IMR-90 (cell line): ENCODE measurements at regions not wholly inside any gene's neighbourhood (a gene's known extent, or its start where the extent isn't known, plus 50 kb on each side); places are given as distances from the start of the nearest gene placed in this dataset.

Source experiments
- ATAC-seq: fragments of 200-7000 bp; cut with Tn5 transposase; 2 replicates; pipeline ENCODE4 v1.9.1; 2020; ENCODE audit warnings: low read depth, mild to moderate bottlenecking, moderate library complexity
- BruUV-seq: library from RNA; stranded (reverse); fragments of 400-500 nt; replicated peaks from 2 replicates; lab custom pipeline; 2021; lab: Mats Ljungman, UMichigan
- CTCF ChIA-PET: fragments of 300-600 bp; formaldehyde crosslinking; extraction: SDS; loops from one replicate; lab custom pipeline; 2021; ENCODE audit warnings: antibody characterized with exemption; lab: Yijun Ruan, JAX
- POLR2A ChIA-PET: fragments of 300-600 bp; sonication (Branson Sonifier 250); formaldehyde crosslinking; loops from one replicate; lab custom pipeline; 2022; ENCODE audit warnings: antibody characterized with exemption; ENCODE audit not compliant: unreplicated experiment; lab: Charles Lee
- DNase-seq: peaks from one replicate; pipeline ENCODE4 v3.0.0; 2013
- H2AFZ ChIP-seq: replicated peaks from 2 replicates; pipeline ENCODE3; 2013; ENCODE audit warnings: low read length, mild to moderate bottlenecking; ENCODE audit not compliant: poor library complexity
- H2AK5ac ChIP-seq: 2 replicates; pipeline ENCODE4 v1.6.1; 2013; ENCODE audit warnings: low read depth, low read length, inconsistent platforms
- H2AK9ac ChIP-seq: replicated peaks from 2 replicates; pipeline ENCODE3; 2013; ENCODE audit warnings: mild to moderate bottlenecking, low read depth, low read length, moderate library complexity; ENCODE audit not compliant: poor library complexity
- H2BK120ac ChIP-seq: 2 replicates; pipeline ENCODE4 v1.6.1; 2013; ENCODE audit warnings: low read depth, low read length, inconsistent platforms
- H2BK15ac ChIP-seq: 3 replicates; pipeline ENCODE4 v1.6.1; 2013; ENCODE audit warnings: low read depth, low read length, inconsistent platforms
- H2BK20ac ChIP-seq: 2 replicates; pipeline ENCODE4 v1.6.1; 2013; ENCODE audit warnings: low read depth, mild to moderate bottlenecking, inconsistent platforms, low read length, moderate library complexity
- H2BK5ac ChIP-seq: 2 replicates; pipeline ENCODE4 v1.6.1; 2013; ENCODE audit warnings: mild to moderate bottlenecking, low read depth, low read length, inconsistent platforms; ENCODE audit not compliant: poor library complexity, severe bottlenecking
- H3K14ac ChIP-seq: replicated peaks from 2 replicates; pipeline ENCODE4 v1.6.1; 2013; ENCODE audit warnings: low read depth, low read length, inconsistent platforms
- H3K18ac ChIP-seq: 2 replicates; pipeline ENCODE4 v1.6.1; 2013; ENCODE audit warnings: low read depth, low read length, control low read depth
- H3K23ac ChIP-seq: 2 replicates; pipeline ENCODE4 v1.6.1; 2013; ENCODE audit warnings: low read depth, low read length, inconsistent platforms
- H3K27ac ChIP-seq: 2 replicates; pipeline ENCODE4 v1.5.1; 2013; ENCODE audit warnings: mild to moderate bottlenecking, control low read depth, low read length; ENCODE audit not compliant: insufficient read depth
- H3K27me3 ChIP-seq: 2 replicates; pipeline ENCODE4 v1.6.1; 2013; ENCODE audit warnings: low read length; ENCODE audit not compliant: control insufficient read depth, insufficient read depth
- H3K36me3 ChIP-seq: 2 replicates; pipeline ENCODE4 v1.6.1; 2013; ENCODE audit warnings: low read length, mixed read lengths; ENCODE audit not compliant: control insufficient read depth, insufficient read depth
- H3K4ac ChIP-seq: 2 replicates; pipeline ENCODE4 v1.6.1; 2013; ENCODE audit warnings: low read depth, low read length, inconsistent platforms
- H3K4me1 ChIP-seq: 2 replicates; pipeline ENCODE4 v1.6.1; 2013; ENCODE audit warnings: low read length, mixed read lengths; ENCODE audit not compliant: control insufficient read depth, insufficient read depth
- H3K4me2 ChIP-seq: 2 replicates; pipeline ENCODE4 v1.6.1; 2013; ENCODE audit warnings: low read depth, mild to moderate bottlenecking, control low read depth, low read length, moderate library complexity
- H3K4me3 ChIP-seq: 2 replicates; pipeline ENCODE4 v1.5.1; 2013; ENCODE audit warnings: low read depth, mild to moderate bottlenecking, control low read depth, low read length, moderate library complexity; ENCODE audit not compliant: insufficient read depth
- H3K56ac ChIP-seq: 2 replicates; pipeline ENCODE4 v1.6.1; 2013; ENCODE audit warnings: low read length, inconsistent platforms; ENCODE audit not compliant: insufficient read depth; ENCODE audit errors: extremely low read depth
- H3K79me1 ChIP-seq, 2 experiments: 2 replicates each; pipeline ENCODE4 v1.6.1; 2013; ENCODE audit warnings: low read length in 2 of 2, inconsistent platforms in 1 of 2, low read depth in 1 of 2
- H3K9ac ChIP-seq: 2 replicates; pipeline ENCODE4 v1.6.1; 2013; ENCODE audit warnings: low read depth, low read length, control low read depth
- H3K9me1 ChIP-seq: 2 replicates; pipeline ENCODE4 v1.6.1; 2013; ENCODE audit warnings: low read length, inconsistent platforms; ENCODE audit not compliant: insufficient read depth
- H3K9me3 ChIP-seq: 2 replicates; pipeline ENCODE4 v1.6.1; 2013; ENCODE audit warnings: low read length; ENCODE audit not compliant: control insufficient read depth, insufficient read depth
- H4K20me1 ChIP-seq: 2 replicates; pipeline ENCODE4 v1.6.1; 2013; ENCODE audit warnings: low read length, inconsistent platforms; ENCODE audit not compliant: insufficient read depth
- H4K5ac ChIP-seq: 2 replicates; pipeline ENCODE4 v1.6.1; 2013; ENCODE audit warnings: mild to moderate bottlenecking, low read depth, low read length, control low read depth
- H4K8ac ChIP-seq, 2 experiments: 2 replicates each; pipeline ENCODE4 v1.6.1; 2013; ENCODE audit warnings: low read depth in 2 of 2, low read length in 2 of 2, control low read depth in 1 of 2, inconsistent platforms in 1 of 2
- H4K91ac ChIP-seq: 2 replicates; pipeline ENCODE4 v1.6.1; 2013; ENCODE audit warnings: low read depth, low read length, inconsistent platforms; ENCODE audit not compliant: insufficient read depth
- BHLHE40 ChIP-seq: fragments of 150-350 bp; IDR thresholded peaks from 2 replicates; pipeline ENCODE4 v1.6.1; 2016; ENCODE audit warnings: mild to moderate bottlenecking, low read depth, low read length
- CEBPB ChIP-seq: IDR thresholded peaks from 2 replicates; pipeline ENCODE4 v1.6.1; 2012; ENCODE audit warnings: low read depth, low read length, improper control_type of control experiment
- CHD1 ChIP-seq: IDR thresholded peaks from 2 replicates; pipeline ENCODE4 v1.6.1; 2012; ENCODE audit warnings: low read depth, low read length, improper control_type of control experiment
- FOS ChIP-seq: fragments of 150-350 bp; IDR thresholded peaks from 2 replicates; pipeline ENCODE4 v1.6.1; 2016; ENCODE audit warnings: low read depth, low read length
- MAFK ChIP-seq: IDR thresholded peaks from 2 replicates; pipeline ENCODE4 v1.6.1; 2012; ENCODE audit warnings: low read depth, low read length, improper control_type of control experiment
- MAZ ChIP-seq: IDR thresholded peaks from 2 replicates; pipeline ENCODE4 v1.6.1; 2012; ENCODE audit warnings: low read depth, mild to moderate bottlenecking, low read length, improper control_type of control experiment, moderate library complexity, borderline replicate concordance
- MXI1 ChIP-seq: IDR thresholded peaks from 2 replicates; pipeline ENCODE4 v1.6.1; 2012; ENCODE audit warnings: low read depth, mild to moderate bottlenecking, low read length, moderate library complexity, borderline replicate concordance
- POLR2A ChIP-seq: IDR thresholded peaks from 2 replicates; pipeline ENCODE4 v1.6.1; 2012; ENCODE audit warnings: mild to moderate bottlenecking, low read depth, low read length
- RAD21 ChIP-seq: IDR thresholded peaks from 2 replicates; pipeline ENCODE4 v1.6.1; 2012; ENCODE audit warnings: low read length, improper control_type of control experiment
- RFX5 ChIP-seq: IDR thresholded peaks from 2 replicates; pipeline ENCODE4 v1.8.0; 2012; ENCODE audit warnings: low read depth, mild to moderate bottlenecking, low read length, moderate library complexity
- USF2 ChIP-seq: fragments of 150-350 bp; IDR thresholded peaks from 2 replicates; pipeline ENCODE4 v1.6.1; 2017; ENCODE audit warnings: mild to moderate bottlenecking, antibody characterized with exemption, low read length, low read depth
- WGBS, 2 experiments: methylation state at CpG; one replicate each; pipeline versions ENCODE4 v1.1.5 to v1.1.7; 2013; ENCODE audit warnings: missing lambda C conversion rate in 2 of 2; ENCODE audit not compliant: insufficient read length in 1 of 2; ENCODE audit errors: extremely low coverage in 2 of 2; 5-methylcytosine and 5-hydroxymethylcytosine counted together
- dilution Hi-C: fragments of 300-500 bp; cut with HindIII; formaldehyde crosslinking; loops from one replicate; pipeline ENCODE4 v1.14.3; 2018; ENCODE audit warnings: low sequenced_read_pairs; ENCODE audit not compliant: unreplicated experiment
- in situ Hi-C: fragments of 300-500 bp; cut with MboI; formaldehyde crosslinking; loops from 3 replicates; pipeline ENCODE4 v1.14.3; 2019; ENCODE audit warnings: low sequenced_read_pairs, inconsistent platforms, mixed read lengths
- intact Hi-C: fragments of 100-400 bp; cut with micrococcal nuclease; formaldehyde crosslinking; loops from 2 replicates; pipeline ENCODE4 v1.10.0; 2022

- in situ Hi-C loops, result no loop called here
- Histone ChIP-seq H3K4me1 (no peaks in the 10 kb centered on the region), H3K9ac (no peak overlapping the region), H3K23ac (no peak overlapping the region), H3K36me3 (no peaks in the 10 kb centered on the region), H3K9me1 (no peaks in the 10 kb centered on the region), H3K4me2 (no peak overlapping the region), H3K79me1 (no peaks in the 10 kb centered on the region), H4K5ac (no peak overlapping the region), H3K4me3 (no peak overlapping the region), H2AK5ac (no peak overlapping the region), H4K91ac (no peak overlapping the region), H4K8ac (no peak overlapping the region), H3K14ac (no peak overlapping the region), H4K20me1 (no peaks in the 10 kb centered on the region), H3K4ac (no peak overlapping the region), H3K27ac (no peak overlapping the region), H2BK15ac (no peak overlapping the region), H2AFZ (no peak overlapping the region), H3K56ac (no peak overlapping the region), H3K27me3 (no peaks in the 10 kb centered on the region), H3K9me3 (peaks cover 5% of the 10 kb centered on the region; the same call in 1 of the 2 replicates), H3K18ac (no peak overlapping the region), H2BK5ac (no peak overlapping the region), H2BK20ac (no peak overlapping the region), H2AK9ac (no peak overlapping the region), H2BK120ac (no peak overlapping the region)
- TF ChIP-seq BHLHE40 (no peak), CEBPB (no peak), MXI1 (no peak), MAFK (no peak), POLR2A (no peak), FOS (no peak), MAZ (no peak), RAD21 (no peak), USF2 (no peak), RFX5 (no peak), CHD1 (no peak)
- intact Hi-C loops, result no loop called here
- no TSS peak for BruUV-seq
- no peak for DNase-seq
- dilution Hi-C loops, result no loop called here
- ChIA-PET CTCF (no interaction called here), POLR2A (no interaction called here)
- no peak for ATAC-seq
- no CpG with 5 or more reads among the region's 4 CpGs for WGBS, 2 experiments
These were observed 322.7 kb downstream of the NPIPA8 start for GRCh38 chr16:18013863-18014262.
